ENCODE measurements at regions not wholly inside any gene's neighbourhood (a gene's known extent, or its start where the extent isn't known, plus 50 kb on each side); places are given as distances from the start of the nearest gene placed in this dataset.

- DNase-seq (ENCODE audit: low read depth, low spot score), result no peak
- in situ Hi-C loops (cut with HindIII; ENCODE audit: low pct_unique_long_range_greater_than_20kb, low sequenced_read_pairs), result no loop called here
Observed at GRCh38 chr5:74122175-74122574, 496.2 kb downstream of the ARHGEF28 start.

GRCh38 chr5:74120585-74120984 lies 494.6 kb downstream of the ARHGEF28 start:
- no peak for DNase-seq (ENCODE audit: low read depth, low spot score)
- in situ Hi-C loops (cut with HindIII; ENCODE audit: low pct_unique_long_range_greater_than_20kb, low sequenced_read_pairs), result no loop called here

- in situ Hi-C loops (cut with HindIII; ENCODE audit: low pct_unique_long_range_greater_than_20kb, low sequenced_read_pairs), result no loop called here
Observed at GRCh38 chr5:74118071-74118470, 492.1 kb downstream of the ARHGEF28 start.

GRCh38 chr5:74116984-74117383 lies 491.0 kb downstream of the ARHGEF28 start:
- in situ Hi-C loops (cut with HindIII; ENCODE audit: low pct_unique_long_range_greater_than_20kb, low sequenced_read_pairs), result no loop called here
- no peak for DNase-seq (ENCODE audit: low read depth, low spot score)

More at GRCh38 chr5:74118071-74118470, 492.1 kb downstream of the ARHGEF28 start:
- no peak for DNase-seq (ENCODE audit: low read depth, low spot score)

- in situ Hi-C loops (cut with HindIII; ENCODE audit: low pct_unique_long_range_greater_than_20kb, low sequenced_read_pairs), result no loop called here
- peak; percentile 66 for DNase-seq (ENCODE audit: low read depth, low spot score)
Observed at GRCh38 chr5:74116266-74116665, 490.3 kb downstream of the ARHGEF28 start.

DNA sequence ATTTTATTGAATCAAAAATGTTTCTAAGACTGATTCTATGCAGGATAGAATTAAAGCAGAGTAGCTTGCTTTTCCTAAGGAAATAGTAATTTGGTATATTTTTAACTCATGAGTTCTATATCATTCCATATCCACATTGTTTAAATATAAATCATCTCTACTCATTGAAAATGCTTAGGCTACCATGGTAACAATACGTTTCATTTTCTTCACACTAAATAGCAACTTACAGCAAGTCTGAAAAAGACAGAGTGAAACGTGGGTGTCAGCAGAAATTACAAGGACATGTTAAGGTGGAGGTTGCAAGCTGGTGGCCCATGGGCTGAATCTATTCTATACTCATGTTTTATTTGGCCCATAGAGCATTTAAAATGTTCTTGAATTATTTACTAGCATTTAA lies 487.9 kb downstream of the ARHGEF28 start:
- in situ Hi-C loops (cut with HindIII; ENCODE audit: low pct_unique_long_range_greater_than_20kb, low sequenced_read_pairs), result no loop called here
- no peak for DNase-seq (ENCODE audit: low read depth, low spot score)

DNA sequence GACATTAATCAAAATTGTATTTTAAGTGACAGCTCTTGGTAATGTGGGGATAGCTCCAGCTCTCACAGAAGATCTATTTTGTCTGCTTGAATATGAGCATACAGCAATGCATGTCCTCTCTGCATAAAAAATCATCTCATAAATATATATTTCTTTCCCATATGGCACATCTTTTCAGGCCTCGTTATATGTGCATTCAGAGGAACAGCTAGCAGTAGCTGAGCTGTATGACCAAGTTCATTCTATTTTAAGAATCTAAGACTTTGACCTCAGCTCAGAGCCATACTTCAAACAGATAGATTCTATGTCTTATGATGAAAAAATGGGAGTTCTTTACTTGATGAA lies 487.2 kb downstream of the ARHGEF28 start:
- in situ Hi-C loops (cut with HindIII; ENCODE audit: low pct_unique_long_range_greater_than_20kb, low sequenced_read_pairs), result no loop called here
- DNase-seq (ENCODE audit: low read depth, low spot score), result no peak

- no peak for DNase-seq (ENCODE audit: low read depth, low spot score)
- in situ Hi-C loops (cut with HindIII; ENCODE audit: low pct_unique_long_range_greater_than_20kb, low sequenced_read_pairs), result no loop called here
Observed at GRCh38 chr5:74112372-74113195, 486.6 kb downstream of the ARHGEF28 start.

GRCh38 chr5:74111764-74112163 lies 485.8 kb downstream of the ARHGEF28 start:
- DNase-seq (ENCODE audit: low read depth, low spot score), result no peak
- in situ Hi-C loops (cut with HindIII; ENCODE audit: low pct_unique_long_range_greater_than_20kb, low sequenced_read_pairs), result no loop called here

GRCh38 chr5:74109344-74109743 lies 483.3 kb downstream of the ARHGEF28 start:
- in situ Hi-C loops (cut with HindIII; ENCODE audit: low pct_unique_long_range_greater_than_20kb, low sequenced_read_pairs), result no loop called here
- peak; percentile 43 for DNase-seq (ENCODE audit: low read depth, low spot score)

DNA sequence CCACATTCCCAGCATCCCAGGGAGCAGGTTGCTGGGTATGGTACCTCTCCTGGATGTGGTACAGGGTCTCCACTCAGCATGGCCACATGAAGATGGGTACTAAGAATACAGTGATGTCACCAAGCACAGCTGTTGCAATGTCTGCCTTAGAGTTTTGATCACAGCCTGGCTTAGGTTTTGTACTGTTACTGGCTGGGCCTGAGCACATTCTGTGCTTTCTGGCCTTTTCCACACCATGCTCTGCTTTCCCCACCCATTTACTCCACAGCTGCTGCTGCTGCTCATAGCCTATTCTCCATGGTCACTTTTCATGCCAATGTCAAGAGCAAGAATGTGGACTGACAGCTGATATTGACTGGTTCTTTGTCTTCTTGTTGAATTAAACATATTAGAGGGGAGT lies 481.9 kb downstream of the ARHGEF28 start:
- DNase-seq (ENCODE audit: low read depth, low spot score), result no peak
- in situ Hi-C loops (cut with HindIII; ENCODE audit: low pct_unique_long_range_greater_than_20kb, low sequenced_read_pairs), result no loop called here

DNA sequence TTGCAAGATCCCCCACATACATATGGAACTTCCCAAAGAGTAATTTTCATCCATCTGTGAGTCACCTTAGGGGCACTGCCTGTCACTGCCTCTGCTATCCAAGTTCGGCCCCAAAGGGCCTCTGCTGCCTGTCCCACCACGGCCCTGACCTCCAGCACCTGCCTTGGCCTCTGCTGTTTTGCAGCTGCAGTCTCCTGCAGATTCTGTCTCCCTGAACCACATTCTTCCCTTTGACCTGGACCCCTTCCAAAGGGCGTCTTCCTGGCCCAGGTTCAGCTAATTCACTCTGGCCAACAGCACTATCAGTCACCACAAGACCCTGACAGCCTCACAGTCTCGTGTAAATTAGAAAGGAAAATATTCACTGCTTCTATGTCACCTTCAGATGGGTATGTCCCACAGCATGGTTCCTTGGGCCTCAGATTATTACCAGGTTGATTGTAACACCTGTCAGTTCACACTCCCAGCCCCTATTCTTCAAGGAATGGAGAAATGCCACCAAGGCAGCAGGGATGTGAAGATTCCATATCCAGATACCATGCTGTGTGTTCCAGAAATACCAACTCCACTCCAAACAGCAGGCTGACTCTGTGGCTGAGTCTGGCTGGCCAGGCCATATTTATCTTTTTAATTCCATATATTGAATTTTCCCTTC lies 479.3 kb downstream of the ARHGEF28 start:
- in situ Hi-C loops (cut with HindIII; ENCODE audit: low pct_unique_long_range_greater_than_20kb, low sequenced_read_pairs), result no loop called here

GRCh38 chr5:74103131-74104023 lies 477.4 kb downstream of the ARHGEF28 start:
- DNase-seq (ENCODE audit: low read depth, low spot score), result no peak
- in situ Hi-C loops (cut with HindIII; ENCODE audit: low pct_unique_long_range_greater_than_20kb, low sequenced_read_pairs), result no loop called here

More for the DNA sequence above, 479.3 kb downstream of the ARHGEF28 start:
- DNase-seq (ENCODE audit: low read depth, low spot score), result no peak

- in situ Hi-C loops (cut with HindIII; ENCODE audit: low pct_unique_long_range_greater_than_20kb, low sequenced_read_pairs), result no loop called here
- DNase-seq (ENCODE audit: low read depth, low spot score), result no peak
Observed at GRCh38 chr5:74100268-74100665, 474.3 kb downstream of the ARHGEF28 start.

DNA sequence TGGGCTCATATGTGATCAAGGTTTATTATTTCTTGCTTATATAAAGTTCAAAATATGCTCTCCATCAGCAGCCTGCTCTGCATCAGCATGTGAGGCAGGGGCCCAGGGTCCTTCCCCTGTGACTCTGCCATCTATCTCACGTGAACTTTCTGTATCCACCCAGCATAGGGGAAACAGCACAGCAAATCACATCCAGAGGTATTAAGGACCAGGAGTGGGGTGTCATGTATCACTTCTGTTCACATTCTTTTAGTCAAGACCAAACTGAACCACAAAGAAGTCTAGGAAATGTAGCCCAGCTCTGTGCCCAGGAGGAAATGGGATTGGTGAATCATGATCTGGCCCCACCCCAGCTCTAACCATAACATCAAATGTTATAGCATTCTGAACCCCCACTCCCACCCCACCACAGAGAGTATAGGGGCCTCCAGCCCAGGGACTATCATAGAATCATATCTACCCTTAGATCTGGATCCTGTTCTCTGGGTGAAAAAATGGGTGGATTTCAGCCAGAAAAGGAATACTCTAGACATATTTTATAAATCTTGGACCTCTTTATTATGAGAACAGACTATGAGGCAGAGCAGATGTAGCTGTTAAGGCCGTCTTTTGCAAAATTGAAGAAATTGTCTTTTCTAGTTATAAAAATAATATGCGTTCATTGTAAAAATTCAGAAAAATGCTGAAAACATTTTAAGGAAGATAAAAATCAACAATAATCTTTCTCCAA lies 473.7 kb downstream of the ARHGEF28 start:
- in situ Hi-C loops (cut with HindIII; ENCODE audit: low pct_unique_long_range_greater_than_20kb, low sequenced_read_pairs), result no loop called here
- DNase-seq (ENCODE audit: low read depth, low spot score), result no peak

GRCh38 chr5:74098941-74099340 lies 472.9 kb downstream of the ARHGEF28 start:
- DNase-seq (ENCODE audit: low read depth, low spot score), result no peak
- in situ Hi-C loops (cut with HindIII; ENCODE audit: low pct_unique_long_range_greater_than_20kb, low sequenced_read_pairs), result no loop called here

DNA sequence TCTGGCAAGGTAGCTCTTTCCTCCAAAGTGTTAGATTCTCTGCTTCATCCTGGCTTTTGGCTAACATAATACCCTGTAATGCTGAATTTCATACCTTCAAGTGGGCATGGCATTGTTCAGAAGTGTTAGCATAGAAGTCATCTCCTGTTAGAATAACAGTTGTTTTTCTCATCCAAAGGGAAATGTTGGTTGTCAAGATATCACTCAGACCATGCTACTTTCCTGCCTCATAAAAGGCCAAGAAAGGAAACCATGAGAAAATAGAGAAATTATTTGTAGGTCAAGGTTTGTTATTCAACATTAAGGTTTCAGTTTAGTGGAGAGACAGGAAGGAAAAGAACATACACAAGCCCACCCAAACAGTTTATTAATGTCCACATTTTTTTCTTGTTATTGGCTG lies 472.5 kb downstream of the ARHGEF28 start:
- DNase-seq (ENCODE audit: low read depth, low spot score), result no peak
- in situ Hi-C loops (cut with HindIII; ENCODE audit: low pct_unique_long_range_greater_than_20kb, low sequenced_read_pairs), result no loop called here

DNA sequence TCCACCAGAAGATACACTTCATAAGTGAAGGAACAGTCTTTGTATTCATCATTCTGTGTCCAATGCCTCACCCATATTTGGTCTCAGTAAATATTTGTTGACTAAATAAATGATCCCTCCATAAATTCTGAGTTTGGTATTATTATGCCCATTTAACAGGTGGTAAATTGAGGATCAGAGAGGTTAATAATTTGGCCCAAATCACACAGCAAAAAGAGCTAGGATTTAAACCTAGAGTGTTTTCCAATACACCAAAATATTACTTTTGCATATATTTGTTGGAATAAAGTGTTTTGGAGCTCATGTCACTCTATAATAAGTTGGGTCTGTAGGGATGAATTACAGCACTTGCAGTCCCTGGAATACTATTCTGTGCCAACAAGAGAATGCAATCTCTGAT lies 470.3 kb downstream of the ARHGEF28 start:
- DNase-seq (ENCODE audit: low read depth, low spot score), result no peak
- in situ Hi-C loops (cut with HindIII; ENCODE audit: low pct_unique_long_range_greater_than_20kb, low sequenced_read_pairs), result no loop called here
